Liver (tissue), 3 donors: ENCODE measurements at regions not wholly inside any gene's neighbourhood (a gene's known extent, or its start where the extent isn't known, plus 50 kb on each side); places are given as distances from the start of the nearest gene placed in this dataset.

ENCODE experiments used
- EGR1 ChIP-seq, 2 donors: IDR thresholded peaks; 2 replicates each; pipeline ENCODE4 v1.6.1; 2016 to 2018; ENCODE audit warnings: antibody characterized with exemption in 2 of 2, low read depth in 2 of 2
- FOXA1 ChIP-seq: IDR thresholded peaks from 2 replicates; pipeline ENCODE4 v1.6.1; 2016; ENCODE audit warnings: antibody characterized with exemption
- JUND ChIP-seq, 2 donors: IDR thresholded peaks; 2 replicates each; pipeline ENCODE4 v1.6.1; 2016; ENCODE audit warnings: antibody characterized with exemption in 2 of 2
- TF ChIP-seq, protein P1 (sequence below): fragments of 150-350 bp; IDR thresholded peaks from 2 replicates; pipeline ENCODE4 v1.5.1; 2017; ENCODE audit warnings: improper control_type of control experiment, low read depth, low read length; ENCODE audit not compliant: missing input control
- donor health status: healthy.
- donor health status: healthy.

DNA sequence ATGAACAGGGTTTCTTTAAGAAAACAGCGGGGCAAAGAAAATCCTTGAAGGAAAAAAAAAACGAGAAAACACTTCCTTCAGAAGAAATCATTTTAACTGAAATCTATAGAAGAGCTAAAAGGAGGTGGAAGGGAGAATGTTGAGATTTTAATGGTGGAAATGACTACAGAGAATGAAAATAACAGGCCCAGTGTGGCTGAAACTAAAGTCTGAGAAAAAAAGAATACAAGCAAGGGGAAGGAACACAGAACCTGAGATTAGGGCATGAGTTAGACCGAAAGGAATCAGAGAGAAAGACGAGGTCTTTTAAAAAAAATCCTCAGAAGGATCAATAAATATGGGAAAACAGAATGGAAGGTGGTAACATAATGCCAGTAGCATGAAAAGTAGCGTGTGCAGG, 1230.0 kb upstream of the TENM3 start:
- TF ChIP-seq, protein P1, sequence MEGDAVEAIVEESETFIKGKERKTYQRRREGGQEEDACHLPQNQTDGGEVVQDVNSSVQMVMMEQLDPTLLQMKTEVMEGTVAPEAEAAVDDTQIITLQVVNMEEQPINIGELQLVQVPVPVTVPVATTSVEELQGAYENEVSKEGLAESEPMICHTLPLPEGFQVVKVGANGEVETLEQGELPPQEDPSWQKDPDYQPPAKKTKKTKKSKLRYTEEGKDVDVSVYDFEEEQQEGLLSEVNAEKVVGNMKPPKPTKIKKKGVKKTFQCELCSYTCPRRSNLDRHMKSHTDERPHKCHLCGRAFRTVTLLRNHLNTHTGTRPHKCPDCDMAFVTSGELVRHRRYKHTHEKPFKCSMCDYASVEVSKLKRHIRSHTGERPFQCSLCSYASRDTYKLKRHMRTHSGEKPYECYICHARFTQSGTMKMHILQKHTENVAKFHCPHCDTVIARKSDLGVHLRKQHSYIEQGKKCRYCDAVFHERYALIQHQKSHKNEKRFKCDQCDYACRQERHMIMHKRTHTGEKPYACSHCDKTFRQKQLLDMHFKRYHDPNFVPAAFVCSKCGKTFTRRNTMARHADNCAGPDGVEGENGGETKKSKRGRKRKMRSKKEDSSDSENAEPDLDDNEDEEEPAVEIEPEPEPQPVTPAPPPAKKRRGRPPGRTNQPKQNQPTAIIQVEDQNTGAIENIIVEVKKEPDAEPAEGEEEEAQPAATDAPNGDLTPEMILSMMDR = no peak
- TF ChIP-seq FOXA1 (no peak), JUND (IDR thresholded peaks at IDR 0.05) (no peak), EGR1 (IDR thresholded peaks at IDR 0.05; ENCODE audit: low read depth in 2 of 2) (no peak)
